Nucleus accumbens (tissue), 56 donors: ENCODE measurements at regions not wholly inside any gene's neighbourhood (a gene's known extent, or its start where the extent isn't known, plus 50 kb on each side); places are given as distances from the start of the nearest gene placed in this dataset.

Source experiments
- DNase-seq, 56 donors: peaks; one replicate each; lab custom pipeline; 2025; lab: John Stamatoyannopoulos, UW

- no peak for DNase-seq
Measured at GRCh38 chr2:8149985-8150539, 531.8 kb upstream of the ID2 start.

GRCh38 chr2:8151888-8152287 is 530.0 kb upstream of the ID2 start:
- DNase-seq = no peak

GRCh38 chr2:8152392-8153257 is 529.2 kb upstream of the ID2 start:
- DNase-seq = no peak

- no peak for DNase-seq
Measured at GRCh38 chr2:8153258-8153718, 528.6 kb upstream of the ID2 start.

GRCh38 chr2:8154270-8154669 is 527.6 kb upstream of the ID2 start:
- no peak for DNase-seq

GRCh38 chr2:8154936-8155335 is 526.9 kb upstream of the ID2 start:
- no peak for DNase-seq

GRCh38 chr2:8157621-8158430 is 524.0 kb upstream of the ID2 start:
- DNase-seq = no peak

- DNase-seq = no peak
Measured at GRCh38 chr2:8158711-8159110, 523.1 kb upstream of the ID2 start.

GRCh38 chr2:8159211-8159965 is 522.5 kb upstream of the ID2 start:
- no peak for DNase-seq

GRCh38 chr2:8159966-8160603 is 521.8 kb upstream of the ID2 start:
- no peak for DNase-seq

- no peak for DNase-seq
Measured at GRCh38 chr2:8160959-8161358, 520.9 kb upstream of the ID2 start.

- no peak for DNase-seq
Measured at GRCh38 chr2:8162552-8162951, 519.3 kb upstream of the ID2 start.

- DNase-seq = no peak
Measured at GRCh38 chr2:8165550-8165949, 516.3 kb upstream of the ID2 start.

GRCh38 chr2:8168022-8168717 is 513.7 kb upstream of the ID2 start:
- no peak for DNase-seq

GRCh38 chr2:8168876-8169424 is 512.9 kb upstream of the ID2 start:
- DNase-seq = no peak

- no peak for DNase-seq
Measured at GRCh38 chr2:8169443-8169842, 512.4 kb upstream of the ID2 start.

GRCh38 chr2:8170552-8171327 is 511.1 kb upstream of the ID2 start:
- no peak for DNase-seq

GRCh38 chr2:8171608-8172007 is 510.2 kb upstream of the ID2 start:
- no peak for DNase-seq
